Fibroblast of skin of back (primary cell): ENCODE measurements at regions not wholly inside any gene's neighbourhood (a gene's known extent, or its start where the extent isn't known, plus 50 kb on each side); places are given as distances from the start of the nearest gene placed in this dataset.

Source experiments
- DNase-seq: peaks from one replicate; pipeline ENCODE4 v3.0.0-alpha.2; 2013

- DNase-seq = no peak
Observed at GRCh38 chr2:78614726-78615125, 410.8 kb upstream of the REG3G start.

DNA sequence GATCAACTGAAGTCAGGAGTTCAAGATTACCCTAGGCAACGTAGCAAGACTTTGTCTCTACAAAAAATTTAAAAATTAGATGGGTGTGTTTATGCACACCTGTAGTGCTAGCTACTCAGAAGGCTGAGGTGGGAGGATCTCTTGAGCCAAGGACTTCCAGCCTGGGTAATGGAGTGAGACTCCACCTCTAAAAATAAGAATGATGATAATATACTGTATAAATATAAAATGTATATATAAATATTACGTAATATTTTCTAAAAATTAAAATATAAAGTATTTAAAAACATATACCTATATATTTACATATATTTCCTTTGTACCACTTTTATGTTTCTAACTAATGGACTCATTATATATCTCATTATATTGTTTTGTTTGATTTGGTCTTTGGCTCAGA, 409.5 kb upstream of the REG3G start:
- DNase-seq = no peak

DNA sequence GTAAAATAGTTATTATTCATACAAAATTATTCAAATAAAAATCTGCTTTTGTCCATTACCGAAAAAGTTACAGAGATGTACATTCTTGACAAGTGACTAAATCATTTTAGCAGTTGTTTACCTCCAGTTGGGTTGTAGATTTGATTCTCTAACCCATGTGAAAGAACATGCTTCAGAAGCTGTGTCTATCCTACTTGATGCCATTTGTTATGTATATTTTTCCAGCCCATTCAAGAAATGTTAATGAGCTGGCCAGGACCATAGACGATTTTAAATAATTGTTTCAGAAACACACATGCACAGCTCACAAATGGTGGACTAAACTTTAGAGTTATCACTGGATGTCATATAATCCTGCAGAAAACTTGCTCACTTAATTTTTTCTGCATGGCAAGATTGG, 391.1 kb upstream of the REG3G start:
- no peak for DNase-seq

DNA sequence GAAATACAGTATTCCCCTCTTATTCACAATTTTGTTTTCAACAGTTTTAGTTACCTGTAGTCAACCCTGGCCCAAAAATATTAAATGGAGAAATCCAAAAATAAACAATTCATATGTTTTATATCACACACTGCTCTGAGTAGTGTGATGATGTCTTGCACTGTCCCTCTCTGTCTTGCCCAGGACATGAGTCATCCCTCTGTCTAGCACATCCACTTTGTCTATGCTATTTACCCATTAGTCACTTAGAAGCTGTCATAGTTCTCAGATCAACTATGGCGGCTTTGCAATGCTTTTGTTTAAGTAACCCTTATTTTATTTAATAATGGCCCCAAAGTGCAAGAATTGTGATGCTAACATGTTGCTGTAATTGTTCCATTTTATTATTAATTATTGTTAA, 380.6 kb upstream of the REG3G start:
- DNase-seq = peak; percentile 16

GRCh38 chr2:78646533-78647364, 378.8 kb upstream of the REG3G start:
- no peak for DNase-seq

- DNase-seq = no peak
Observed at GRCh38 chr2:78648558-78648957, 376.9 kb upstream of the REG3G start.

DNA sequence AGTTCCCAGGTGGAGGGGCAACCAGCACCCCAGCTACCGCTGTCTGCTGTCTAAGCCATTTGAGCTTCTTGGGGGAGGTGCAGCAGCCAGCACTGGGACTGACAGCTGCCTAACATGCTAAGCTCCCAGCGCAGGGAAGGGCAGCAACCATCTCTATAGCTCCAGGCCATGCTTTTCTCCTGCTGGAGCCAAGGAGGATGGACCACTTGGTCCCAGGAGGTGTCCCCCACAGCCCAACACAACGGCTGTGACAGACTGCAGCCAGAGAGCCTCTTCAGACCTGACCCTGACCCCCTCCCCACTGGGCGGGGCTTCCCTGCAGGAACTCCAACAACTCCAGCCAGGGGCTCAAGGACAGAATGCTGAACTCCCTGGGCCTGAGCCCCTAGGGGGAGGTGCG, 370.6 kb upstream of the REG3G start:
- DNase-seq = no peak

DNA sequence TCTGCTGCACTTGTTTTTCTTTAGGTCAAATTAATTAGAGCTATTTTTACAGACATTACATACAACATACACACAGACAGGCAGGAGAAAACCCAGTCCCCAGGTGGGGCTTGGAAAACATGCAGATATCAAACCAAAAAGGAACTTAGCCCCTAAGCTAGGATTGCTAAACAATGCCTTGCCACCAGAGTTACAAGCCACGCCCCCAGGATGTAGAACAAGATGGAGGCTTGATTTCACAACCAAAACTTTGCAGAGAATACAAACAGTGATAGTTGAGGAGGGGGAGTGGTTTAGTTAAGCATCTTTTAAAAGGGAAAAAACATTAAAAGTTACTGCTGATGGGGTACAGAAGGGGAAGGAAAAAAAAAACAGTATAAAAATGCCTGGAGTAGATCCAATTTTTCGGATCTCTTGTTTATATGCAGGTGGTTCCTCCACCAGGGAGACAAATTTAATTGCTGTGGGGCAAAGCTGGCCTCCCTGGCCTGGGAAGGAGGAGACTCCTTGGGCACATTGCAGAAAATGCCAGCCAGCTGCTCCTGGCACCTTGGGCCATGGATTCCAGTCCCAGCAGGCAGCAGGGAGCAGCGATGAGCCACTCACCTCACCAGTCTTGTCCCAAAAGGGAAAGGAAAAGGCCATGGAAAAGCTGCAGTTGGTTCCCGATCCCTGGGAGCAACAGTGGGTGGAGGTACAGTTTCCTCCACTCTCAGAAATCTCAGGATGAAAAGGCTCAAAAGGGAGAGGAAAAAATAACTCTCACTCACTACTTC, 348.4 kb upstream of the REG3G start:
- DNase-seq = no peak

DNA sequence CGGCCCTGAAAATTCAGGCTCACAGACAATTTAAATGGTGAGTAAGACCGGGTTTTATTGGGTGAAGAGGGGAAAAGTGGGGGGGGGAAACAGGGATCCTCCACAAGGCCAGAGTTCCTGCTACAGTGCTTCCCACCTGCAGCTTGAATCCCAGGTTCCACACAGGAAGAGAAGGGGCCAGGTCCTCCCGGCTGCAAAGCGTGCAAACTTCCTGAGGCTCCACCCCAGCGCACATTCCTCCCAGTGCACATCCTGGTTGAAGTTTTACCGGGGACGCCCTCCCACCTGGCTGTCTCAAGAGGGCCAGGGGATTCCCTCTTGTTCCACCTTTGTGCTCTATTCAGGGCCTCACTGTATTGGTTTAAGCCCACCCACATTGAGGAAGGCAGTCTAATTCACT, 347.7 kb upstream of the REG3G start:
- DNase-seq = no peak

DNA sequence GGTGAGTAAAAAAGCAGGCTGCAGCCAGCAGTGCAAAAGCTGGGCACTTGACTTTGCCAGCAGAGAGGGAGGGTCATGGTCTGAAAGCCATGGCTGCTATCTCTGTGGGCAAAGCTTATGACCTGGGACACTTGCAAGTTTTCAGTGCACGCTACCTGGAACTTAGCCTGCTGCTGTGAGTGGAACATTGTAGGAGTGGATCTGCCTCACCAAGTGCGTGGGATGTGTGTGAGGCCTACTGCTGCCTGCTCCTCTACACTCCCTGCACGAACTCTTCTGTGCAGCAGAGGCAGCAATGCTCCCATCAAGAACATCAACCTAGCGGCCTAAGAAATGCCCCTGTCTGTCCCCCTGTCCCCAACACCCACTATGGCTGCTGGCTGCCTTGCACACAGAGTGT, 344.1 kb upstream of the REG3G start:
- DNase-seq = no peak

DNA sequence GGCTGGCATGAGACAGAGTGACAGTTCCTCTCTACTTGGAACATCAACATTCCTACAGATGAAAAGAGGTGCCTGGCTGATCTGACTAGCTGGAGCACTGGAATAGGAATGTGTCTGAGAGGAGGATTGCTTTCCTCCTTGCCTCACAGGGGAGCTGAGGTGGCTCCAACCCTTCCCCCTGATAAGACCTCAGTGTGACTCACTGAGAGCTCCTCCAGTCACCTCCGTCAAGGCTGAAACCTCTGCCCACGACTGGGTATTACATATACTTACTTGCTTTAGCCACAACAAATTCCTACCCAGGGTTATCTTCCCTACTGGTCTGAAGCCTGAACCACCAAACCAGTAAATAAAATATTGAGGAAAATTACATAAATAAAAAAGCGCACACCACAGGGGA, 342.7 kb upstream of the REG3G start:
- no peak for DNase-seq

GRCh38 chr2:78686625-78687153, 338.8 kb upstream of the REG3G start:
- DNase-seq = no peak

DNA sequence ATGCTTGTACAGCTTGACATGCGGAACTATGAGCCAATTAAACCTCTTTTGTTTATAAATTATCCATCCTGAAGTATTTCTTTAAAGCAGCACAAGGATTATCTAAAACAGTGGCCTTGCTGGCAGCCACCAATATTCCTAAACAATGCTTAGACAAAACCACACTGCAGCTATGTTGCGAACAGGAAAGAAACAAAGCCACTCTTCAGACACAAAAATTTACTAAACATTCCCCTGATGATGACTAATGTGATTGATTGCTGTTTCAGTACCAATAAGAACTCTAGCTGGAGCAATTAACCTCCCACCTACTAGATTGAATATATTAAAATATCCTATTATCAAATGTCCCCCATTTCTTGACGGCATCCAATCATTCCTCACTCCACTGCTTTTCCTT, 325.8 kb upstream of the REG3G start:
- no peak for DNase-seq

- DNase-seq = no peak
Observed at GRCh38 chr2:78701546-78701945, 324.0 kb upstream of the REG3G start.

DNA sequence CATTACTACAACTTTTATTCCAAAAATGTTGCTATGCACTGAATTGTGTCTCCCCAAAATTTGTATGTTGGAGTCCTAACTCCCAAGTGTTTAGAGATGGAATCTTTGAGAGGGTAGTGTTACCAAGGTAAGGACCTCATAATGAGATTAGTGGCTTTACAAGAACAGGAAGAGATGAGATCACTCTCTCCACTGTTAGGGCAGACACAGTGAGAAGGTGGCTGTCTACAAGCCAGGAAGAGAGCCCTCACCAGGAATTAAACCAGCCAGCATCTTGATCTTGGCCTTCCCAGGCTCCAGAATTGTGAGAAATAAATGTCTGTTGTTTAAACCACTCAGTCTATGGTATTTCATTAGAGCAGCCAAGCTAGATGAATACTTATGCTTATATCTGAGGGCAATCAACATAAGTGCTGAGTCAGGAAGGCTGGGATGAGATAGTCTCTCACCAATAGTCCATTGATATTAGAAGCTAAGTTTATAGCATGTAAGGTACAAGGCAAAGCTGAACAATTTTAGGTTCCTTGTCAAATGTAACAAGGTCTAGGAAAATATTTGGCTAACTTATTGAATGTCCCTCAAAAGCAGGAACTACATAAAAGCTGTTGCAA, 317.6 kb upstream of the REG3G start:
- no peak for DNase-seq

- DNase-seq = no peak
Observed at GRCh38 chr2:78710632-78711375, 314.7 kb upstream of the REG3G start.

GRCh38 chr2:78715293-78715692, 310.2 kb upstream of the REG3G start:
- no peak for DNase-seq

DNA sequence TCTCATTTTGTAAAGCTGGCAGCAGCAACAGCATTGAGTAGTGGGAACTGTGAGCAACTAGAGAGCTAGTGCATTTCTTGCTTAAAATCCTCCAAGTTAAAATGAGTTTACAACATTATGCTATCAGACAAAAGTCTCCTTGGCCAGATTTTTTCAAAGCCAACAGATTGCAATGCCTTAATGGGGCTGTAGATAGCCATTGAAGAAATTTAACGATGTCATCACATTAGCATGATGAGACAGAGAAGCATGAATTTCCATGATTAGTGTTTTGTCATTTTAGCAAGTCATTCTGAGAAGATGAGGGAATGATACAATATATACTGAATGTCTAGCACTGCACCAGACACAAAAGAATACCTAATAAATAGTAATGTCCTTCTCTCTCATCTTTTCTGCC, 307.5 kb upstream of the REG3G start:
- peak; percentile 41 for DNase-seq

DNA sequence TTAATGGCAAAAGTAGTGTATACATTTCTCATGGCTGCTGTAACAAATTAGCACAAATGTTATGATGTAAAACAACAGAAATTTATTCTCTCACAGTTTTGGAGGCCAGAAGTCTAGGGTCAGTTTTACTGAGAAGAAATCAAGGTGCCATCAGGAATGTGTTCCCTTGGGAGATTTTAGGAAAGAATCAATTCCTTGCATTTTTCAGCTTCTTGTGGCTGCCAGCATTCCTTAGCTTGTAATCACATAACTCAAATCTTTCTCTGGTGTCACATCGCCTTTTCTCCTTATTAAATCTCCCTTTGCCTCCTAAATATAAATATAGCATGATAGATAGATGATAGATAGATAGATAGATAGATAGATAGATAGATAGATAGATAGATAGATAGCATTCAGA, 307.0 kb upstream of the REG3G start:
- peak; percentile 69 for DNase-seq

- DNase-seq = no peak
Observed at GRCh38 chr2:78721355-78722033, 304.0 kb upstream of the REG3G start.

GRCh38 chr2:78734221-78734620, 291.3 kb upstream of the REG3G start:
- DNase-seq = no peak

DNA sequence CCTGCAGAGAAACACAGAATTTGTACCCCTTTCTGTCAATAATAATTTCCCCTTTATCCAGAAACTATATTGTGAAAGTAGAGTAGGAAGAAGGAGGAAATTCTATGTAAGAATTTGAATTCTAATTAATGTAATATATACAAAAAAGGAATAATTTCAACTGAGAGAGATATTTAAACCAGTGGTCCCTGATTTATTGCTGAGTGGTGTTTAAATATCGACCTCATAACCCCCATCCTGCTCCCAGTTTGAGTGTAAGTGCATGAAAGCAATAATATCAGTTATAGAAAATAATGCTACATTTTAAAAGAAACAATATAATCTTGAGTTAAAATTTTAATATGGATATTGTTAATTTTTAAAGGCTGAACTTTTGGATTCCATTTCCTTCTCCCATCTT, 286.2 kb upstream of the REG3G start:
- DNase-seq = no peak
